Trophoblast cell (in vitro differentiated cells and primary cell): ENCODE measurements at regions not wholly inside any gene's neighbourhood (a gene's known extent, or its start where the extent isn't known, plus 50 kb on each side); places are given as distances from the start of the nearest gene placed in this dataset.

ENCODE experiments used
- DNase-seq, 2 donors: peaks; one replicate each; pipeline ENCODE4 v3.0.0-alpha.2; 2016
- H2AFZ ChIP-seq: 2 replicates; pipeline ENCODE4 v1.6.1; 2013; ENCODE audit warnings: low read length, moderate library complexity, mild to moderate bottlenecking; ENCODE audit not compliant: insufficient read depth, poor library complexity
- H2AK5ac ChIP-seq: 2 replicates; pipeline ENCODE4 v1.6.1; 2013; ENCODE audit warnings: mild to moderate bottlenecking, low read length
- H2BK120ac ChIP-seq: 2 replicates; pipeline ENCODE4 v1.6.1; 2013; ENCODE audit warnings: low read length, mild to moderate bottlenecking, moderate library complexity; ENCODE audit not compliant: insufficient read depth, poor library complexity
- H2BK12ac ChIP-seq: 2 replicates; pipeline ENCODE4 v1.6.1; 2013; ENCODE audit warnings: mild to moderate bottlenecking, low read length, moderate library complexity
- H2BK5ac ChIP-seq: 2 replicates; pipeline ENCODE4 v1.6.1; 2013; ENCODE audit warnings: low read length, low read depth, moderate library complexity, mild to moderate bottlenecking; ENCODE audit not compliant: poor library complexity
- H3K14ac ChIP-seq: 2 replicates; pipeline ENCODE4 v1.6.1; 2013; ENCODE audit warnings: mild to moderate bottlenecking, low read length
- H3K18ac ChIP-seq: 2 replicates; pipeline ENCODE4 v1.6.1; 2013; ENCODE audit warnings: mild to moderate bottlenecking, low read length
- H3K23ac ChIP-seq: 2 replicates; pipeline ENCODE4 v1.6.1; 2013; ENCODE audit warnings: low read length
- H3K27ac ChIP-seq: 2 replicates; pipeline ENCODE4 v1.5.1; 2013; ENCODE audit warnings: low read depth, mild to moderate bottlenecking, inconsistent platforms, low read length, moderate library complexity
- H3K27me3 ChIP-seq: 2 replicates; pipeline ENCODE4 v1.6.1; 2013; ENCODE audit warnings: inconsistent platforms, mild to moderate bottlenecking, low read length, moderate library complexity; ENCODE audit not compliant: insufficient read depth
- H3K36me3 ChIP-seq, 2 experiments: 1 replicate in 1 of 2; 2 replicates in 1 of 2; pipeline ENCODE4 v1.6.1; 2013; ENCODE audit warnings: low read length in 2 of 2, mild to moderate bottlenecking in 2 of 2, moderate library complexity in 1 of 2; ENCODE audit not compliant: insufficient read depth in 2 of 2, control insufficient read depth in 1 of 2
- H3K4ac ChIP-seq: 2 replicates; pipeline ENCODE4 v1.6.1; 2013; ENCODE audit warnings: low read depth, mild to moderate bottlenecking, low read length, moderate library complexity
- H3K4me1 ChIP-seq, 2 experiments: 1 replicate in 1 of 2; 2 replicates in 1 of 2; pipeline ENCODE4 v1.6.1; 2013; ENCODE audit warnings: low read length in 2 of 2, mild to moderate bottlenecking in 2 of 2, moderate library complexity in 1 of 2; ENCODE audit not compliant: insufficient read depth in 2 of 2, control insufficient read depth in 1 of 2
- H3K4me2 ChIP-seq: 2 replicates; pipeline ENCODE4 v1.6.1; 2013; ENCODE audit warnings: inconsistent platforms, mild to moderate bottlenecking, low read length, moderate library complexity
- H3K4me3 ChIP-seq: 2 replicates; pipeline ENCODE4 v1.5.1; 2013; ENCODE audit warnings: mild to moderate bottlenecking, low read depth, low read length, inconsistent platforms
- H3K79me1 ChIP-seq: one replicate; pipeline ENCODE4 v1.6.1; 2013; ENCODE audit warnings: low read length
- H3K79me2 ChIP-seq: 2 replicates; pipeline ENCODE4 v1.6.1; 2013; ENCODE audit warnings: low read length, mild to moderate bottlenecking; ENCODE audit not compliant: control insufficient read depth, insufficient read depth, poor library complexity
- H3K9ac ChIP-seq: 2 replicates; pipeline ENCODE4 v1.6.1; 2013; ENCODE audit warnings: mild to moderate bottlenecking, low read length
- H3K9me3 ChIP-seq: 2 replicates; pipeline ENCODE4 v1.6.1; 2013; ENCODE audit warnings: low read depth, mild to moderate bottlenecking, control low read depth, inconsistent platforms, low read length; ENCODE audit not compliant: insufficient read depth
- H4K12ac ChIP-seq: 2 replicates; pipeline ENCODE4 v1.6.1; 2013; ENCODE audit warnings: low read depth, mild to moderate bottlenecking, low read length, moderate library complexity
- H4K8ac ChIP-seq: 2 replicates; pipeline ENCODE4 v1.6.1; 2013; ENCODE audit warnings: low read depth, mild to moderate bottlenecking, low read length, moderate library complexity
- H4K91ac ChIP-seq: one replicate; pipeline ENCODE4 v1.6.1; 2013; ENCODE audit warnings: low read depth, mild to moderate bottlenecking, low read length, moderate library complexity
- WGBS: extraction: QIAGEN DNeasy Blood & Tissue Kit; methylation state at CpG from one replicate; pipeline ENCODE4 v1.1.7; 2013; ENCODE audit warnings: missing lambda C conversion rate; ENCODE audit not compliant: insufficient read length, insufficient coverage; ENCODE audit errors: extremely low coverage; 5-methylcytosine and 5-hydroxymethylcytosine counted together

DNA sequence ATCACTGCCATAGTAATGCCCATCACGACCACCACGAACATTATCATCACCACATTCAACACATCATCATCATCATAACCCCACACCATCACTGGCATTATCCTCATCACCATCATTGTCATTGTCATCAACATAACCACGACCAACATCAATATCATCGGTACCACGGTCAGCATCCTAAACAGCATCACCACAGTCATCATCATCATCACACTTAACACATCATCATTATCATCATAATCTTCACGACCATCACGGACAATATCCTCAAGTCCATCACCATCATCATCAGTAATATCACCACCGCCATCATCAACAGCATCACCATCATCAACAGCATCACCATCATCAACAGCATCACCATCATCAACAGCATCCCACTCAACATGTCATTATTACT, 70.3 kb downstream of the MBD3L1 start:
- no peaks in the 10 kb centered on the region for H3K36me3 ChIP-seq
- H3K27ac ChIP-seq = no peak overlapping the region
- no peak overlapping the region for H3K14ac ChIP-seq
- H2BK5ac ChIP-seq = no peak overlapping the region
- H3K18ac ChIP-seq = no peak overlapping the region
- no peak overlapping the region for H3K4me2 ChIP-seq
- H4K91ac ChIP-seq = no peak overlapping the region
- H3K9me3 ChIP-seq = peaks cover 44% of the 10 kb centered on the region
- WGBS = 100% methylated on average over 2 of the region's 8 CpGs
- H2AK5ac ChIP-seq = no peak overlapping the region
- H2BK12ac ChIP-seq = no peak overlapping the region
- no peak for DNase-seq
- H3K79me2 ChIP-seq = no peaks in the 10 kb centered on the region
- no peak overlapping the region for H3K9ac ChIP-seq
- no peaks in the 10 kb centered on the region for H3K4me1 ChIP-seq
- H3K23ac ChIP-seq = no peak overlapping the region
- H4K12ac ChIP-seq = no peak overlapping the region
- H4K8ac ChIP-seq = no peak overlapping the region
- H3K4me3 ChIP-seq = no peak overlapping the region
- no peak overlapping the region for H2AFZ ChIP-seq
- no peak overlapping the region for H2BK120ac ChIP-seq
- no peak overlapping the region for H3K4ac ChIP-seq
- H3K79me1 ChIP-seq = no peaks in the 10 kb centered on the region
- H3K27me3 ChIP-seq = no peaks in the 10 kb centered on the region

DNA sequence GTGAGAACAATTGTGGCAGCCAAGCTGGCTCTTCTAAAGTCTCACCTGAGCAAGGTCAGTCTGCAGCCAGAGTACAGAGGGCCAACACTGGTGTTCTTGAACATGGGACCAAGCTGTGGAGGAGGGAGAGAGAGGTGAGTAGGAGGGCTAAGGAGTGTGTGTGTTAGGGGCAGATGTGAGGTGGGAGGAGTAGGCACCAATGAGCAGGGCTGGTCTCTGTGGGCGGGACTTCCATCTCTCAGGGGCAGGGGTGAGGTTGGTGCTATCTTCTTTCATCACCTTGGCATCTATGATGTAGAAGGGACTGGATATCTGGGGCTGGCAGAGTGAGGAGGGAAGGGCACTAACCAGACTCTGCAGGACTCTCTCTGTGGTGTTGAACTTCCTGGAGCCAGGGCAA, 72.4 kb downstream of the MBD3L1 start:
- H4K91ac ChIP-seq = no peak overlapping the region
- no peaks in the 10 kb centered on the region for H3K27me3 ChIP-seq

DNA sequence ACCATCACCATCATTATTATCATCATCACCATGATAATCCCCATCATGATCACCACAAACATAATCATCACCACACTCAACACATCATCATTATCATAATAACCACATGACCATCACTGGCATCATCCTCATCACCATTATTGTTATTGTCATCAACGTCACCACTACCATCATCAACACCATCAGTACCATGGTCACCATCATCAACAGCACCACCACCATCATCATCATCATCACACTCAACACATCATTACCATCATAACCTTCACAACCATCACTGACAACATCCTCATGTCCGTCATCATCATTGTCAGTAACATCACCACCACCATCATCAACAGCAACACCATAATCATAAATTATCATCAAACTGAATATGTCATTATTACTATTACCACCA, 73.2 kb downstream of the MBD3L1 start:
- WGBS = no CpG with 5 or more reads among the region's 2 CpGs
- no peak overlapping the region for H4K12ac ChIP-seq
- no peak overlapping the region for H2BK5ac ChIP-seq
- H3K4ac ChIP-seq = no peak overlapping the region
- no peaks in the 10 kb centered on the region for H3K36me3 ChIP-seq
- H2AK5ac ChIP-seq = no peak overlapping the region
- H3K4me1 ChIP-seq = no peaks in the 10 kb centered on the region
- H2BK120ac ChIP-seq = no peak overlapping the region
- no peak overlapping the region for H3K14ac ChIP-seq
- H3K27me3 ChIP-seq = no peaks in the 10 kb centered on the region
- H3K9ac ChIP-seq = no peak overlapping the region
- no peaks in the 10 kb centered on the region for H3K79me2 ChIP-seq
- peaks cover 44% of the 10 kb centered on the region for H3K9me3 ChIP-seq
- H2AFZ ChIP-seq = no peak overlapping the region
- H3K27ac ChIP-seq = no peak overlapping the region
- no peak overlapping the region for H4K91ac ChIP-seq
- no peak overlapping the region for H4K8ac ChIP-seq
- no peaks in the 10 kb centered on the region for H3K79me1 ChIP-seq
- no peak overlapping the region for H2BK12ac ChIP-seq
- H3K4me3 ChIP-seq = no peak overlapping the region
- H3K18ac ChIP-seq = no peak overlapping the region
- no peak for DNase-seq
- no peak overlapping the region for H3K23ac ChIP-seq
- no peak overlapping the region for H3K4me2 ChIP-seq

More for the DNA sequence above, 72.4 kb downstream of the MBD3L1 start:
- no peak overlapping the region for H3K9ac ChIP-seq
- H2BK12ac ChIP-seq = no peak overlapping the region
- no peak overlapping the region for H2BK120ac ChIP-seq
- H3K4me1 ChIP-seq = no peaks in the 10 kb centered on the region
- H3K79me2 ChIP-seq = no peaks in the 10 kb centered on the region
- H2AFZ ChIP-seq = no peak overlapping the region
- no peak overlapping the region for H4K12ac ChIP-seq
- H4K8ac ChIP-seq = no peak overlapping the region
- no peak overlapping the region for H3K4me3 ChIP-seq
- no peak overlapping the region for H3K27ac ChIP-seq
- no CpG with 5 or more reads among the region's 1 CpG for WGBS
- H2AK5ac ChIP-seq = no peak overlapping the region
- no peak overlapping the region for H3K4ac ChIP-seq
- H3K4me2 ChIP-seq = no peak overlapping the region
- H3K9me3 ChIP-seq = peaks cover 43% of the 10 kb centered on the region
- H3K23ac ChIP-seq = no peak overlapping the region
- no peaks in the 10 kb centered on the region for H3K36me3 ChIP-seq
- no peak overlapping the region for H2BK5ac ChIP-seq
- DNase-seq = no peak
- no peak overlapping the region for H3K14ac ChIP-seq
- H3K79me1 ChIP-seq = no peaks in the 10 kb centered on the region
- H3K18ac ChIP-seq = no peak overlapping the region

DNA sequence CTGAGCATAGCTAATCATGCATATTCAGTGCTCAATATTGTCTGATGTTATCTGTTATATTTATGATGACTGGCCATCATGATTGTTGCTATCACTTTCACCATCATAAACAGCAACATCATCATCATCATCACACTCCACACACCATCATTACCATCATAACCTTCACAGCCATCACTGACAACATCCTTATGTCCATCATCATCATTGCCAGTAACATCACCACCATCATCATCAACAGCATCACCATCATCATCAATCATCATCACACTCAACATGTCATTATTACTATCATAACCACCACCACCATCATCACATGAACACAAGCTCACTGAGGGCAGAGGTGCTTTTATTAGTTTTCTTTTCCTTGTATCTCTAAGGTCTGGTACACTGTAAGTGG, 75.9 kb downstream of the MBD3L1 start:
- DNase-seq = no peak
- Histone ChIP-seq H2BK5ac (no peak overlapping the region), H3K79me2 (no peaks in the 10 kb centered on the region), H4K12ac (no peak overlapping the region), H4K91ac (no peak overlapping the region), H2AK5ac (no peak overlapping the region), H2BK120ac (no peak overlapping the region), H2BK12ac (no peak overlapping the region), H3K4me3 (no peak overlapping the region), H3K27ac (no peak overlapping the region), H3K4me1 (no peaks in the 10 kb centered on the region), H3K14ac (no peak overlapping the region), H3K79me1 (no peaks in the 10 kb centered on the region), H3K4me2 (no peak overlapping the region), H3K36me3 (no peaks in the 10 kb centered on the region), H3K27me3 (no peaks in the 10 kb centered on the region), H3K23ac (no peak overlapping the region), H3K9ac (no peak overlapping the region), H3K18ac (no peak overlapping the region), H2AFZ (no peak overlapping the region), H4K8ac (no peak overlapping the region), H3K4ac (no peak overlapping the region), H3K9me3 (peaks cover 34% of the 10 kb centered on the region)
